ENCODE measurements at regions not wholly inside any gene's neighbourhood (a gene's known extent, or its start where the extent isn't known, plus 50 kb on each side); places are given as distances from the start of the nearest gene placed in this dataset.

DNA sequence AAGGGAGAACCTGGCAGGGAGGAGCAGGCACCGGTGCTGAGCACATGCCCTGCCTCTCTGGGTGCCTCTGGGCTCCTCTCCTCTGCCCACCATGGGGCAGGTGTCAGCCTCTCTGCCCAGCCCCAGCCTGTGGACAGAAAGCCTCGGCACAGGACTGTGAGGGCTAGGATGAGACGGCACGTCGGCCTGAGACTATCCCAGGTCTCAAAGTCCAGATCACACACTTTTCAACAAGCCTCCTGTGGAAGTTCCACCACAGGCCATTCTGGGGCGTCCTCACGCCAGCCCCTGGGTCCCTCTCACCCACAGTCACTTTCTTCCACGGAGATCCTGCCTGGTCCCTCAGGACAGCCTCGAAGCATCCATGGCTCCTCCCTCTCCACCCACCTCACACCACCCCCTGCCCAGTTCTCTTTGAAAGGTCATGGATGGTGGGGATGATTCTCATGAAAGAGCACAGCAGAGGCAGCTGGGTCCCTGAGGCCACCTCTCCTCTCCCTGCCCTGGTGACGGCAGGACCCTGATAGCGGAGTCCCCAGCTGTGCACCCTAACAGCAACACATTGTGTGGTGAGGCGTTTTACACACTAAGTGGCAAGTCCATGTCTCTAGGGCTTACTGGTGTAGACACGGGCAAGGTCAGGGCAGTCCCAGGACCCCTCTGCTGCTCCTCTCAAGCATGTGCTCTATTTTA lies 569.4 kb upstream of the SALL3 start:
- no peaks in the 10 kb centered on the region for H3F3A ChIP-seq (ENCODE audit: control insufficient read depth, insufficient read depth)

DNA sequence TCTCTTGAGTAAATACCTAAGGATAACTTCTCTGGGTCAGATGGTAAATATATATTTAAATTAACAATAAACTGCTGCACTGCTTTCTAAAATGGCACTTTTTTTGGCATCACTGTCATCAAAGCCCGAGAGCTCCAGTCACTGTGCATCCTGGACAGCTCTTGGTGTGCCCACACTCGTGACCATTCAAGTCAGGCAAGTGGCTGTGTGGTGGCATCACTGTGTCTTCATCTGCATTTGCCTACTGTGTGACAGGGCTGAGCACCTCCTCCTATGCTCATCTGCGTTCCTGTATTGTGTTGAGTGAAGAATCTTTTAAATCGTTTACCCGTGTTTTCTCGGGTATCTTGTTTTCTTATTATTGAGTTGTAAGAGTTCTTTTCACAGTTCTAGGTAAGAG lies 568.1 kb upstream of the SALL3 start:
- no peaks in the 10 kb centered on the region for H3K9me3 ChIP-seq (ENCODE audit: control insufficient read depth, insufficient read depth, low read length)
- H3F3A ChIP-seq (ENCODE audit: control insufficient read depth, insufficient read depth): no peaks in the 10 kb centered on the region
- H4K20me1 ChIP-seq (ENCODE audit: control insufficient read depth, insufficient read depth, low read depth, low read length): no peaks in the 10 kb centered on the region
- no peaks in the 10 kb centered on the region for H3K4me1 ChIP-seq (ENCODE audit: control insufficient read depth, low read length)
- TF ChIP-seq, protein P1, sequence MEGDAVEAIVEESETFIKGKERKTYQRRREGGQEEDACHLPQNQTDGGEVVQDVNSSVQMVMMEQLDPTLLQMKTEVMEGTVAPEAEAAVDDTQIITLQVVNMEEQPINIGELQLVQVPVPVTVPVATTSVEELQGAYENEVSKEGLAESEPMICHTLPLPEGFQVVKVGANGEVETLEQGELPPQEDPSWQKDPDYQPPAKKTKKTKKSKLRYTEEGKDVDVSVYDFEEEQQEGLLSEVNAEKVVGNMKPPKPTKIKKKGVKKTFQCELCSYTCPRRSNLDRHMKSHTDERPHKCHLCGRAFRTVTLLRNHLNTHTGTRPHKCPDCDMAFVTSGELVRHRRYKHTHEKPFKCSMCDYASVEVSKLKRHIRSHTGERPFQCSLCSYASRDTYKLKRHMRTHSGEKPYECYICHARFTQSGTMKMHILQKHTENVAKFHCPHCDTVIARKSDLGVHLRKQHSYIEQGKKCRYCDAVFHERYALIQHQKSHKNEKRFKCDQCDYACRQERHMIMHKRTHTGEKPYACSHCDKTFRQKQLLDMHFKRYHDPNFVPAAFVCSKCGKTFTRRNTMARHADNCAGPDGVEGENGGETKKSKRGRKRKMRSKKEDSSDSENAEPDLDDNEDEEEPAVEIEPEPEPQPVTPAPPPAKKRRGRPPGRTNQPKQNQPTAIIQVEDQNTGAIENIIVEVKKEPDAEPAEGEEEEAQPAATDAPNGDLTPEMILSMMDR (IDR thresholded peaks at IDR 0.05; ENCODE audit: low read depth, low read length, poor library complexity, severe bottlenecking): no peak
- no peak for TF ChIP-seq EZH2phosphoT487 (IDR thresholded peaks at IDR 0.05; ENCODE audit: borderline replicate concordance, low read length)
- H3K9me2 ChIP-seq (replicated peaks; ENCODE audit: control insufficient read depth, low read length): no peaks in the 10 kb centered on the region
- H3K27me3 ChIP-seq (ENCODE audit: control insufficient read depth, low read length): no peaks in the 10 kb centered on the region
- no peaks in the 10 kb centered on the region for H3K79me2 ChIP-seq (ENCODE audit: control insufficient read depth, low read length)
- H3K27ac ChIP-seq (ENCODE audit: low read depth, low read length): no peak overlapping the region
- no peak overlapping the region for H3K4me2 ChIP-seq (ENCODE audit: low read length)
- H3K36me3 ChIP-seq (ENCODE audit: control insufficient read depth, low read length): no peaks in the 10 kb centered on the region
- no peak overlapping the region for H3K4me3 ChIP-seq (ENCODE audit: low read length)

More for the DNA sequence above, 569.4 kb upstream of the SALL3 start:
- Histone ChIP-seq H3K4me1 (ENCODE audit: control insufficient read depth, low read length) (no peaks in the 10 kb centered on the region), H3K9me2 (replicated peaks; ENCODE audit: control insufficient read depth, low read length) (no peaks in the 10 kb centered on the region), H3K79me2 (ENCODE audit: control insufficient read depth, low read length) (no peaks in the 10 kb centered on the region), H3K27me3 (ENCODE audit: control insufficient read depth, low read length) (no peaks in the 10 kb centered on the region), H3K4me2 (ENCODE audit: low read length) (no peak overlapping the region), H3K36me3 (ENCODE audit: control insufficient read depth, low read length) (no peaks in the 10 kb centered on the region), H4K20me1 (ENCODE audit: control insufficient read depth, insufficient read depth, low read depth, low read length) (no peaks in the 10 kb centered on the region), H3K27ac (ENCODE audit: low read depth, low read length) (no peak overlapping the region), H3K9me3 (ENCODE audit: control insufficient read depth, insufficient read depth, low read length) (no peaks in the 10 kb centered on the region), H3K4me3 (ENCODE audit: low read length) (no peak overlapping the region)
- TF ChIP-seq EZH2phosphoT487 (IDR thresholded peaks at IDR 0.05; ENCODE audit: borderline replicate concordance, low read length): no peak
- TF ChIP-seq, protein P1 (IDR thresholded peaks at IDR 0.05; ENCODE audit: low read depth, low read length, poor library complexity, severe bottlenecking): no peak

DNA sequence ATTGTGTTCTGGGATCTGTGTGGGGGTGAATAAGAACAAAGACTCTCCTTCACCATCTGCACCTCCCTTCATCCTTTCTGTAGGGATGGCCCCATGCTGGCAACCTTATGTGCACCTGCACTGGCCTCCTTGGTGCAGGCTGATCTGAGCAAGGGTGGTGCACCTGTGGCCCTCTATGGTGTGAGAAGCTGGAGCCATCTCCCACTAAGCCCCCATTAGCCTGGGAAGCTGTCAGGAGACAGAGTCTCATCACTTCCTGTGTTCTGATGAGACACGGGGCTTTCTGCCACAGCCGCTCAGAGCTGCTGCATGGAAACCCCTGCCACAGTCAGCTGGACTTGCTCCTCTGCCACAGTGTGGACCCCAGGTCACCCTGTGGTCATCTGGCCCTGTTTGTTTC lies 565.3 kb upstream of the SALL3 start:
- no peaks in the 10 kb centered on the region for H3K36me3 ChIP-seq (ENCODE audit: control insufficient read depth, low read length)
- H3K4me1 ChIP-seq (ENCODE audit: control insufficient read depth, low read length): no peaks in the 10 kb centered on the region
- H3K4me2 ChIP-seq (ENCODE audit: low read length): no peak overlapping the region
- H3F3A ChIP-seq (ENCODE audit: control insufficient read depth, insufficient read depth): no peaks in the 10 kb centered on the region
- no peaks in the 10 kb centered on the region for H3K79me2 ChIP-seq (ENCODE audit: control insufficient read depth, low read length)
- H3K27ac ChIP-seq (ENCODE audit: low read depth, low read length): no peak overlapping the region
- H3K9me2 ChIP-seq (replicated peaks; ENCODE audit: control insufficient read depth, low read length): no peaks in the 10 kb centered on the region
- H3K9me3 ChIP-seq (ENCODE audit: control insufficient read depth, insufficient read depth, low read length): no peaks in the 10 kb centered on the region
- no peaks in the 10 kb centered on the region for H4K20me1 ChIP-seq (ENCODE audit: control insufficient read depth, insufficient read depth, low read depth, low read length)
- no peak overlapping the region for H3K4me3 ChIP-seq (ENCODE audit: low read length)
- no peaks in the 10 kb centered on the region for H3K27me3 ChIP-seq (ENCODE audit: control insufficient read depth, low read length)
- TF ChIP-seq EZH2phosphoT487 (IDR thresholded peaks at IDR 0.05; ENCODE audit: borderline replicate concordance, low read length): no peak
- TF ChIP-seq, protein P1 (IDR thresholded peaks at IDR 0.05; ENCODE audit: low read depth, low read length, poor library complexity, severe bottlenecking): no peak
